CD4-positive, alpha-beta T cell treated with Interleukin-4 for 4 hours (primary cell): ENCODE measurements at regions not wholly inside any gene's neighbourhood (a gene's known extent, or its start where the extent isn't known, plus 50 kb on each side); places are given as distances from the start of the nearest gene placed in this dataset.
"Not testable (repeated sequence)": the region's sequence is repeated elsewhere in the genome, so short reads cannot be mapped to it uniquely, and the experiment has no call there.

ENCODE experiments used
- DNase-seq: peaks from one replicate; pipeline ENCODE4 v3.0.0-alpha.2; 2020

- DNase-seq, result no peak
Measured at GRCh38 chr1:220942278-220942677, 63.0 kb downstream of the HLX start.

DNA sequence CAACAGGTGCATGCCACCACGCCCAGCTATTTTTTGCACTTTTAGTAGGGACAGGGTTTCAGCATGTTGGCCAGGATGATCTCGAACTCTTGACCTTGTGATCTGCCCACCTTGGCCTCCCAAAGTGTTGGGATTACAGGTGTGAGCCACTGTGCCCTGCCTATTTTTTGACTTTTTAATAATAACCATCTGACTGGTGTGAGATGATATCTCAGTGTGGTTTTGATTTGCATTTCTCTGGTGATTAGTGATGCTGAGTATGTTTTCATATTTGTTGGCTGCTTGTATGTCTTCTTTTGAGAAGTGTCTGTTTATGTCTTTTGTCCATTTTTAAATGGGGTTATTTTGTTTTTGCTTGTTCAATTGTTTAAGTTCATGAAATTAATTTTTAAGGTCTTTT is 63.7 kb downstream of the HLX start:
- DNase-seq, result not testable (repeated sequence)

DNA sequence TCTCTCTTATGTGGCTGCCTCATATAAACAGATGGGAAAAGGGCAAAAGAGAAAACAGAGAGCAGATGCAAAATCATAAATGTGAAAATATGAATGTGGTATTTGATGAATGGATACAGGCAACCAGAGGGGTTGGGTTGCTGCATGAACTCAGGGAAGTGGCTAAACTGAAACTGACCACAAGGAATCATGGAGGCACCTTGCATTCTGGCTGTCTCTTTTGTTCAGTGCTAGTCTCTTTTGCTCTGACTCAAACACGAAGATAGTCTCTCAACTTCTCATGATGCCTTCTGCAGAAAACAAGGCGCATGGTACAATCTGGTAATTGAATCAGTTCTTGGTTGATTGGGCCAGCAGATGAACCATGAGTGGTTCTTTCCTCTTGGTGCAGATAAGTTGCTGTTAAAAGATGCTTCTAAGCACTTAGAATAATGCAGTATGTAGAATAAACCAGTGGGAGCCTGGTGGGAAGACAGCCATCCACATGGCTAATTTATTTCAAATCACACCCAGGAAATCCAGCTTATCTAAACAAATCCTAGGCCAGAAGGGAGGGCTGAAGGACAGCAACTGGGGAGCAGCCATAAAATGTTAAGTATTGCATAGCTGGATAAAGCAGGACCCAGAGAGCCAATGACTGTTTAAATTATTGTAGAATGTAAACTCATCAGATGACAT is 64.2 kb downstream of the HLX start:
- no peak for DNase-seq

DNA sequence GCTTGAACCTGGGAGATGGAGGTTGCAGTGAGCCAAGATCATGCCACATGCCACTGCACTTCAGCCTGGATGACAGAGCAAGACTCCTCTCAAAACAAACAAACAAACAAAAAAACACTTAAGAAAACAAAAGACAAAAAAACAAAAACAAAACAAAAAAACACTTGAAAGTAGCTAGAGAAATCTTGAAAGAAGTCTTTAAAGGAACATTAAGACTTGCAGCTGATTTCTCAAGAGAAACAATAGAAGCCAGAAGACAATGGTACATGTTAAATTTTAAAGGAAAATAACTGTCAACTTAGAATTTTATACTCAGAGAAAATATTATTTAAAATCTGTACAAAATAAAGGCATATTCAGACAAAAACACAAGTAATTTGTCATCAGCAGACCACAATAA is 71.3 kb downstream of the HLX start:
- DNase-seq, result no peak

DNA sequence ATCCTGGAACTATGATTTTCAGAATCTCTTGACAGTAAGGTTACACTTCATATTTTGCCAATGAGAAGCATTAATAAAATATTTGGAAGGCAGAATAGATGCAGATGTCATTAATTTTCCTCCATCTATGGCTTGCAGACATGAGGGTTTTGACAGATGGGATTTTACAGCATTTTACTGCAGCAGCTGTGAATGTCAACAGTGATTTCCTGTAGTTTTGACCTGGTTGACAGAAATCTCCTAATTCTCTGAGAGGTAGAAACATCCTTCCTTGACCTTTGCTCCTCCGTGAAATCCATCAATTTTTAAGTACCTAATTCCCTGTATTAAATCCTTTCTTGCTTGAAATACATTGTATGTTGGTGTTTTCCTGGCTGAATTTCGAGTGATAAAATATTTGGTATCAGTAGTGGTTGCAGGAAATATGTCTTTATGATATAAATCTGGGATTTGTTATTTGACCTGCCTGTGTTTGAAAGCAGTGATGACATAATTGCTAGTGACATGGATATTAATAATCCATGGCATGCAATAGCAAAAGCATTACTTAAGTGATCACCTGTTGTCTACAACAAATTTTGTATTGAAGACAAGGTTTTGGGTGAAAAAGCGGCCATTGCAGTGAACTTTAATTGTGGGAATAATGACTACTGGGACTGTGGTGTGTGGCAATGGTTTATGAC is 73.9 kb downstream of the HLX start:
- DNase-seq, result no peak

DNA sequence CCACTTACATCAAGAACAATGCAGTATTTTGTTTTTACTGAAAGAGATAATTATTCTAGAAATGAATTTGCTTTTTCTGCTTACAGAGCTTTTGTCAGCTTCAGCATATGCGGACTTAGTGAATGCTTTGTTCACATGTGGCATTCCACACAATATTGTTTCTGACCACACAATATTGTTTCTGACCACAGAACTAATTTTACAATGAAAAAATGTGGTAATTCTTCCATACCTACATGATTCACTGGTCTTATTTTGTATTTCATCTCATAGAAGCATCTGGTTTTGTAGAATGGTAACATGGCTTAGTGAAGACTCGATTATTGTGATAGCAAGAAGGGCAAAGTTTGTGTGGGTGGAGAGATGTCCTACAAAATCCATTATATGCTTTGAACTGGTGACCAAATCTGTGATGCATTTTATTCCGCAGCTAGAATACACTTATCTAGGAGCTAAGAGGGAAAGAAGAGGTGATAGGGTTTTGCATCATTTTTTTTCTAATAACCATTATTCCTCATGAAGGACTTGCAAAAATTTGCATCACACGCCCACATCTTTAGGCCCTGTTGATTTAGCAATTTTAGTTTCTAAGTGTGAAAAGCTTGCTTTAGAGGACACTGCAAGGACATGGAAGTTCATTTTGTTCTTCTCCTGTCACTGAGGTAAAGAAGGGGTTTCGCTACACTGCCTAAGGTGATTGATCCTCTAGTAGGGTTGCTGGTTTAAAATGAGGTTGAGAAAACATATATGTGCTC is 75.3 kb downstream of the HLX start:
- no peak for DNase-seq

DNA sequence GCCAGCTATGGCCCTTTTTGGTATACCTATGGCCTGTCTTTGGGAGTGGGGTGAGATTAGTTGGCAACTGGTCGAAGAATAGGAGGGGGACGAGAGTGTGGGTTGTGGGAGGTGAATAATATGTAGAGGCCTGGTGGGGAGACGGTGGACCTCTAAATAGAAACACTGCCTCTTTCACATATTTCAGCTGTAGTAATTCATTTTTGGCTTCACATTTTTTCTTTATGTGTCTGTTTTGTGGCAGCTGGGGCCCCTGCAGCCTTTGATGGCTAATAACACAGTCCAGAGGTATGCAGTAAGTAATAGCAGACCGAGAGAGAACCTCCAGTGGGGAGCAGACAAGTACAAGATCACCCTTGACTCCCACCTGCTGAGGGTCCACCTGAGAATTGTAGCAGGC is 75.9 kb downstream of the HLX start:
- DNase-seq, result no peak

DNA sequence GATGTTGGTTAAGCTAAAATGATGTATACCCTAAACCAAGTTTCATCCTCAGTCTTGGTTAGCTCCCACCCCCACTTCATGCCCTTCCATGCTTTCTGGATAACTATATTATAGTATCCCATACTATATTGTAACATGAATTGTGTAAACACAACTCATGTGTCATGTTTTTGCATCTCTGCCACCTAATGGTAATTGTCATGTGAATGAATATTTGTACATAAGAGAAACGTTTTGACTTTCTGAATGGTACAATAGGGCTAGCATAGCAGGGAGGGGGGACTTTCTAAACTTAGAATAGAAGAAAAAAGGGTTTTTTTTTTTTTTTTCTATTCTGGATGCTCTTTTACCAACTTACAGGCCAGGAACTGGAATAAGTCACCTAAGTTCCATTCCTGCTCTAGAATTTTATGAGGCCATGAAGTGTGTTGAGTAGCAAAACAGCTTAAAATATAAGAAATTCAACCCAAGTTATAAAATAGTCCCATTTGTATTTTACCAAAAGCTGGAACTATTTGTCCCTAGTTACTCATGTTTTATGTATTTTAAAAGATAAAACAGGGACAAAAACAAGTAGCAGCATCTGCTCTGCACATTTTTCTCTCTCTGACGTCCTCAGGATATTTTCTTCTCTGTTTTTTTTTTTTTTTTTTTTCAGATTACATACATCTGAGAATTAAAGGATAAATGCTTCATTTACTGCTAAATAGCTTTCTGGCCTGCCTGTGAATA is 77.4 kb downstream of the HLX start:
- no peak for DNase-seq

DNA sequence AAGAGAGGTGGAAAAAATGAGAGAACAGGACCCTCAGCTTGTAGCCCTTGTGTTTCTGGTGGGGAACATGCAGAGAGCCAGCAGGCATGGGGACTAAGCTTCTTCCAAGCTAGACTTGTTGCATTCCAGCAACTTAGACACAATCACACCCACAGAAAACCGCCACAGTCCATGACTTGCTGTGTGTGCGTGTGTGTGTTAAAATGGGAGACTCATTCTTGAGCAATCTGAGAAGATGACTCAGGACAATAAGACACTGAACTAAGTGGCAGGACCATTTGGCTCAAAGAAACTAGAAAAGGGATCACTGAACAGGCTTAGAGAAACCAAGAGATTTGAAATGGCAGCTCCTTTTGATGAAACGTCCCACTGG is 78.0 kb downstream of the HLX start:
- no peak for DNase-seq

DNA sequence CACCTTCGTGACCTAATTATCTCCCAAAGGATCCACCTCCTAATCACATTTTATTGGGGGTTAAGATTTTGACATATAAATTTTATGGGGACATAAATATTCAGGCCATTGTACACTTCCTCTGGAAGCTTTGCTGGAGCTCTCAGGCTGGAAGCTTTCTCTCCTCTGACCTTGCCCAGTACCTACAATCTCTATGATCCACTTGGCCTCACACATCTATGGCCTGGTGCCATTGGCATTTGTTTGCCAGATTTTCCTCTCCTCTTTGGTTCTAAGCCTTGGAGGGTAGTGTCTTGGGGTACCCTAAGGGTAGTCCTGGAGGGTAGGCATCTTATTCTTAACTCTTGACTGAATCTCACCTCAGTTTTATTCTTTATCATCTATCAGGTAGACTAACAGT is 79.0 kb downstream of the HLX start:
- no peak for DNase-seq

DNA sequence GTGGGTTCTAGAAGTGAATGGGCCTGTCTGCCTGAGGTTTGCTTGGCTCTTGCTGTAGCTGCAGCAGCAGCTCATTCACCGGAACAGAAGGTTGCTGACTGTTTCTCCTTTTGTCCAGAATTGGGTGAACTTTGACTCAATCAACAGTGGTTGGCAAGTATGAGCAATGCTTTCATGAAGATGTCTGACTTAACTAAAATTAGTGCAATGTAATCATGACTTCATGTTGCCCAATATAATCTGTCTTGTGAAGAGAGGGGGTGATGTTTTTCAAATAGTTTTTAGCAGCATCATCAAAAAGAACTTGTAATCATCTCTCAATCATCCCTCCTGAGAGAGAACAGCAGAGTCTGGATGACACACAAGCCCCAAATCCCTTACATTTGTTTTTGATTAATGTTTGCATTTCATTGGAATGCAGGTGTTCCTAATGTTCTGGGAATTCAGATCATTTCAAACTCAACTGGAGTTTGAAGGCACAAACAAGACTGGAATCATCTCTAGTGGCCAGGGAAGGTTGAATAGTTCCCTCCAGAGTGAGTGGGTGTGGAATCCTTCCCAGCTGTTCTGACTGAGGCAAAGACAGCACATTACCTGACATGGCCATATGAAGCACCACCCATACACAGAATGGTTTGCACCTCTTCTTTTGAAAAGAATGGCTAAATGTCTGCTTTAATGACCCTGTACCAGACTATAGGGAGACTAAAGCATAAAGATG is 82.9 kb downstream of the HLX start:
- no peak for DNase-seq

DNA sequence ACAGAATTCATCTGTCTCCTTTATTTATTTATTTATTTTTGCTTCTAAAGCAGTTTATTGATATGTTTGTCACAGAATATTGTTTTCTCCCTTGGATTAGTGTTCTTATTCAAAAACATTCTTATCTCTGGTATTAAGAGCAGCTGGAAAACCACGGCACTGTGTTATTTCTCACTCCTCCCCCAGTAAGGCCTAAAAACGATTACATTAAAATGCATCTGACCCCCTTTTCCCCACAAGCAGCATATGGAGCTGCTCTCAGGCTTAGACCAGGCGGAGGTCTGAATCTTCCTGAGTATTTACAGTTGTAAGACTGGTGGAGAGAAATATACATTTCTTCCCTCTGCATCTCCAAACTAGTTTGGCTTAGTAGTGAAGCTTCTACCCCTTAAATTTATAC is 86.8 kb downstream of the HLX start:
- DNase-seq, result no peak

DNA sequence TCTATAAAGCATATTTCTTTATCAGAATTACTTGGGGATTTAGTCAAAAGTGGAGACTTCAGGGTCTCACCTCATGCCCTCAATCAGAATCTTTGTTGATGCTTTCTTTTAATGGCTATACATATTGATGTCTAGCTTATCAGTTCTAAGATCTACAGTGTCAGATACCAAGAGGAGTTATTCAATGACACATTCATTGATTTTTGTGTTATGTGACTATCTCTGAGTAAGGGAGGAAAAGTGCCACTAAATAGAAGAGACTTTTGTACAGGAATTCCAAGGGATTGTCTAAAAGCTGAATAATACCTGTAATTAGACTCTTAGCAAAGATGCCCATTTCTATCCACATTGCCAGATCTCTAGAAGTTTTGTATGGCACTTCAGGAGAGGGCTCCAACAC is 87.2 kb downstream of the HLX start:
- no peak for DNase-seq

GRCh38 chr1:220966881-220967611 is 87.8 kb downstream of the HLX start:
- DNase-seq, result no peak

- no peak for DNase-seq
Measured at GRCh38 chr1:220967911-220968310, 88.7 kb downstream of the HLX start.

- not testable (repeated sequence) for DNase-seq
Measured at GRCh38 chr1:220969281-220969680, 90.0 kb downstream of the HLX start.

GRCh38 chr1:220970311-220970710 is 91.1 kb downstream of the HLX start:
- DNase-seq, result no peak

GRCh38 chr1:220971221-220971620 is 92.0 kb downstream of the HLX start:
- DNase-seq, result no peak

GRCh38 chr1:220974431-220974830 is 95.2 kb downstream of the HLX start:
- no peak for DNase-seq

DNA sequence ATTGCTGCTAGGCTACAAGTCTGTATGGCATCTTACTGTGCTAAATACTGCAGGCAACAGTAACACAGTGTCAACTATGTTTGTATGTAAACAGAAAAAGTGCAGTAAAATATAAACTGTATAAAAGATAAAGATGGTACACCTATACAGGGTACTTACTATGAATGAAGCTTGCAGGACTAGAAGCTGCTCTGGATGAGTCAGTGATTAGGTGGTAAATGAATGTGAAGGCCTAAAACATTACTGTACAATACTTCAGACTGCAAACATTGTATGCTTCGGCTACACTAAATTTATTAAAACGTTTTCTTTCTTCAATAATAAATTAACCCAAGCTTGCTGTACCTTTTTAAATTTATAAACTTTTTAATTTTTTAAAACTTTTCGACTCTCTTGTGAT is 97.1 kb downstream of the HLX start:
- DNase-seq, result no peak

DNA sequence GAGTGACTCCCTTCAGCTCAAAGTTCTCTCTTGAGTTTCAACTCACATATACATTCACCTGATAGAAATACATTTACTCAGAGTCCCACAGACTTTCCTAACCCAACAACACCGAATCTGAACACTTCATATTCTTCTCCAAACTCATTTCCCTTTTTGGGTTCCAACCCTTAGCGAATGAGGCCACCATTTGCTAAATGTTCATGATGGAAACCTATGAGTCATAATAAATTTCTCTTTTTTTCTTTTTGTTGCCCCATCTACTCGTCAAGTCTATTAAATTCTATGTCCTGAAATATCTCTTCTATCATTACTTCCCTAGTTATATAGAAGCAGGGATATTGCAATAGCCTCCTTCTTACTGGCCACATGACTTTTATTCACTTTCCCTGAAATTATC is 100.1 kb downstream of the HLX start:
- no peak for DNase-seq

DNA sequence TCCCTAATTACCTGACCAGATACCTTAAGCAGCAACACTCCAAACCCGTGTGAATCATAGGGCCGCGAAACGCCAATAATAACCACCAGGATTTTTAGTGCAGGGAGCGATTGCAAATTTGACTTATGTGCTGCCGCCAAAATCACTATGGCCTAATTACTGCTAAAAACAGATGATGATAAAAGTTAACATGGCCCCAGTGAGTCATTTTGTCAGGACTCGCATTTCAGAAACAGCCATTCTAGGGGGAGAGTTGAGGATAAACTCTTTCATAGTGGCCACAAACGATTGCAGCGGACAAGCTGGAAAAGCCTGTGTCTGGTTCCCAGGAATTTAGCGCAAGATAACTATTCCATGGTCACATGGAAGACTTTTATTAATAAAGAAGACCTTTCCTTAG is 103.4 kb downstream of the HLX start:
- no peak for DNase-seq
